ENCODE measurements at regions not wholly inside any gene's neighbourhood (a gene's known extent, or its start where the extent isn't known, plus 50 kb on each side); places are given as distances from the start of the nearest gene placed in this dataset.
A peak's percentile ranks its signal among the peaks of the same experiment; 100 is the strongest.

DNA sequence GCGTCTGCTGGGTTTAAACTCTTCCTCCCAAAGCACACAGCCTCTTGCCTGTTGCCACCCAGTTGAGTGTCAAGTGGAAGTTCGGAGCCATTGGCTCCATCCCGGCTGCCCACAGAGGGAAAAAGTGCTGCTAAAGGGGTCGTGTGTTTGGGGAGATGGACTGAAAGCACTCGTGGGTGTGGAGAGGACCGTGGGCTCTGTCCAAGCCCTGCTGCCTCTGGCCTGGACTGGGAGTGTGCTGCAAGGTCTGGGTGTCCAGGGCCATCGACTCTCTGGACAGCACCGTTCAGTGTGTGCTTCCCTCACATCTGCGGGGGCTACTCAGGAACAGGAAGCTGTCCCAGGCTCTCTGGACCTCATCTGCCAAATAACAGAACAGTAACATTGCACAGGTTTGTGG is 269.3 kb downstream of the DLL1 start:
- DNase-seq (no peak), FAIRE-seq (no peak)
- no peaks in the 10 kb centered on the region for H3K9me3 ChIP-seq (ENCODE audit: control insufficient read depth in 2 of 2, insufficient read depth in 1 of 2, low read depth in 1 of 2, low read length in 1 of 2)
- H3K4me1 ChIP-seq (ENCODE audit: control insufficient read depth in 3 of 3, insufficient read depth in 2 of 3, low read depth in 1 of 3, low read length in 2 of 3), result peaks cover 0 to 3% (median 2%) of the 10 kb centered on the region in 3 donors
- H3K4me3 ChIP-seq (ENCODE audit: low read depth in 1 of 3, low read length in 3 of 3), result no peak overlapping the region
- WGBS, 3 donors, result 79 to 90% (median 85%) methylated on average over 9 of the region's 9 CpGs
- H3K36me3 ChIP-seq (ENCODE audit: control insufficient read depth in 3 of 3, insufficient read depth in 2 of 3, low read depth in 1 of 3, low read length in 3 of 3), result no peaks in the 10 kb centered on the region
- H3K27me3 ChIP-seq (ENCODE audit: control insufficient read depth in 3 of 3, insufficient read depth in 3 of 3, low read length in 3 of 3), result peaks cover 0 to 6% (median 0%) of the 10 kb centered on the region in 3 donors
- H3K27ac ChIP-seq (ENCODE audit: low read depth in 1 of 3, low read length in 2 of 3), result no peak overlapping the region

DNA sequence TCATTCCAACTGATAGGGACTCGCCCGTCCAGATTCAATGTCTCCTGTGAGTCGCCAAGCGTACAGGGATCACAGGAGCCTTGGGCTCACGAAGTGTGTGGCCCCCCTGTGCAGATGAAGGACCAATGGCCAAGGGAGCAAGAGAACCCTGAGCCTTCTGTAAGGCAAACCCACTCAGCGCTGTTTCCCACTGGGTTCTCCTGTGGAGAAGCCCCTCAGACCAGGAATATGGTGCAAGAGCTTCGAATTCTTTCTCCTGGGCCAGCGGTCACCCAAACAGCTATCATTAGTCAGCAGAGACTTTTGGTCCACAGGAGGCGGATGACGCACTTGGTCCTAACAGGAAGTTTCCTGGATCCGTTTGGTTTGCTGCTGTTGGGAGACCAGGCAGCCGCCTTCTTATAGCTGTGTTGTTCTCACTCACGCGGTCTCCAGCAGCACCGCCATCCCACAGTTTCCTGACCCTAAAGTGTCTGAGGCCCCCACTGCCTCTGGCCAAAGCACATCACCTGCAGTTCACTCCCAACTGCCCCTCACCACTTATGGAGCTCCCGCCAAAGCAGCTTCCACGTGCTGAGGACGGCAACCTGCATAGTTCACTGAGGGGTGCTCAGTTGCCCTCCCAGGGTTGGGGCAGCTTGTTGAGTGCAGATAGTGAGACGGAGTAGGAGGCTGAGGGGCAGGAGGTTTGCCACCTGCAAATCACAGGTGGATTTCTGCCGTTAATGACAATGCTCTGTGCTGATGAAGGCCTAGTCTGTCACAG is 268.6 kb downstream of the ERMARD start:
- peak overlapping the region in 1 of 3 donors; percentile 58 for H3K27ac ChIP-seq (ENCODE audit: low read depth in 1 of 3, low read length in 2 of 3)
- WGBS, 3 donors, result 89 to 91% (median 91%) methylated on average over 20 of the region's 20 CpGs
- no peak overlapping the region for H3K4me3 ChIP-seq (ENCODE audit: low read depth in 1 of 3, low read length in 3 of 3)
- no peak for FAIRE-seq
- H3K36me3 ChIP-seq (ENCODE audit: control insufficient read depth in 3 of 3, insufficient read depth in 2 of 3, low read depth in 1 of 3, low read length in 3 of 3), result no peaks in the 10 kb centered on the region
- no peaks in the 10 kb centered on the region for H3K9me3 ChIP-seq (ENCODE audit: control insufficient read depth in 2 of 2, insufficient read depth in 1 of 2, low read depth in 1 of 2, low read length in 1 of 2)
- no peak for DNase-seq
- peaks cover 0 to 6% (median 0%) of the 10 kb centered on the region in 3 donors for H3K27me3 ChIP-seq (ENCODE audit: control insufficient read depth in 3 of 3, insufficient read depth in 3 of 3, low read length in 3 of 3)
- no peaks in the 10 kb centered on the region for H3K4me1 ChIP-seq (ENCODE audit: control insufficient read depth in 3 of 3, insufficient read depth in 2 of 3, low read depth in 1 of 3, low read length in 2 of 3)

DNA sequence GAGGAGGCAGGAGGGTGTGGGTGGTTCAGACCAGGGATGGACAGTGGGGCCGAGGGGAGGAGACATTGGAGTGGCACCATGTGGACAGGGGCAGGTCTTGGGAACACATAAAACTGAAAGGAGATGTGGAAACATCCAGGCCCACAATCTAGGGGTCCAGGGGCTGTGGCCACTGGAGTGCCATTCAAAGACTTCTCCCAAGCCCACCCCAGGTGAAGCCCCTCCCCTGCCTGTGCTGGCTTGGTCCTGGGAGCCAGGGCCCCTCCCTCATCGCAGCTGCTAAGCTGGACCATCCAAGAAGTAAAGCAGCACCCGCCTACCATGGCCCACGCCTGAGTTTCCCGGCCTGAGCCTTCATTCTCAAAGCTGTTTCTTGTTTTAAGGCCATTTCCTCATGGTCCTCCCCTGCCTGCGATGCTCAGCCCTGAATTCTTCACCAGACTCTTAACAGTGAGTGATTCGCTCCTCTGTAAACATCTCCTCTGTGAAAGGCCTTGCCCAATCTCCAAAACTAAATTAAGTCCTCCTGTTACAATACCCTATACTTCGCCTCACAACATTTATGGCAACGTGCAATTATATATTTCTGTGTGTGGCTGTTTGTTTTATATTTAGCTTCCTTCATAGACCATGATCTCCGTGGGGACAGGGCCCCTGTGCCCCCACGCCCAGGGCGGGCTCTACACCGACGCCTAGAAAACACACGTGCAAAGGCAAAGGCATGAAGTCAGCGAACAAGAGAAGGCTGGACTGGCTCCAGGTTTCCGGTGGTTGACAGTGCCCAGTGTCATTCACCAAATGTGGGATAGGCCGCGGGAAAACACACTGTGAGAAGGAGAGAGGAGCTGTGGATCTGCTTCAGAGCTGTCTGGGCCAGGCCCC is 267.8 kb downstream of the ERMARD start:
- WGBS, 3 donors, result 71 to 72% (median 71%) methylated on average over 18 to 19 of the region's 19 CpGs

GRCh38 chr6:170018422-170018935 is 267.1 kb downstream of the ERMARD start:
- 84 to 90% (median 88%) methylated on average over 12 of the region's 12 CpGs for WGBS, 3 donors
- no peak overlapping the region for H3K27ac ChIP-seq (ENCODE audit: low read depth in 1 of 3, low read length in 2 of 3)
- H3K4me3 ChIP-seq (ENCODE audit: low read depth in 1 of 3, low read length in 3 of 3), result no peak overlapping the region

More for the DNA sequence above, 267.8 kb downstream of the ERMARD start:
- H3K4me3 ChIP-seq (ENCODE audit: low read depth in 1 of 3, low read length in 3 of 3), result no peak overlapping the region
- no peaks in the 10 kb centered on the region for H3K9me3 ChIP-seq (ENCODE audit: control insufficient read depth in 2 of 2, insufficient read depth in 1 of 2, low read depth in 1 of 2, low read length in 1 of 2)
- H3K27me3 ChIP-seq (ENCODE audit: control insufficient read depth in 3 of 3, insufficient read depth in 3 of 3, low read length in 3 of 3), result peaks cover 0 to 6% (median 0%) of the 10 kb centered on the region in 3 donors
- no peak for FAIRE-seq
- H3K4me1 ChIP-seq (ENCODE audit: control insufficient read depth in 3 of 3, insufficient read depth in 2 of 3, low read depth in 1 of 3, low read length in 2 of 3), result no peaks in the 10 kb centered on the region
- H3K36me3 ChIP-seq (ENCODE audit: control insufficient read depth in 3 of 3, insufficient read depth in 2 of 3, low read depth in 1 of 3, low read length in 3 of 3), result no peaks in the 10 kb centered on the region
- H3K27ac ChIP-seq (ENCODE audit: low read depth in 1 of 3, low read length in 2 of 3), result peak overlapping the region in 1 of 3 donors; percentile 58
- no peak for DNase-seq

DNA sequence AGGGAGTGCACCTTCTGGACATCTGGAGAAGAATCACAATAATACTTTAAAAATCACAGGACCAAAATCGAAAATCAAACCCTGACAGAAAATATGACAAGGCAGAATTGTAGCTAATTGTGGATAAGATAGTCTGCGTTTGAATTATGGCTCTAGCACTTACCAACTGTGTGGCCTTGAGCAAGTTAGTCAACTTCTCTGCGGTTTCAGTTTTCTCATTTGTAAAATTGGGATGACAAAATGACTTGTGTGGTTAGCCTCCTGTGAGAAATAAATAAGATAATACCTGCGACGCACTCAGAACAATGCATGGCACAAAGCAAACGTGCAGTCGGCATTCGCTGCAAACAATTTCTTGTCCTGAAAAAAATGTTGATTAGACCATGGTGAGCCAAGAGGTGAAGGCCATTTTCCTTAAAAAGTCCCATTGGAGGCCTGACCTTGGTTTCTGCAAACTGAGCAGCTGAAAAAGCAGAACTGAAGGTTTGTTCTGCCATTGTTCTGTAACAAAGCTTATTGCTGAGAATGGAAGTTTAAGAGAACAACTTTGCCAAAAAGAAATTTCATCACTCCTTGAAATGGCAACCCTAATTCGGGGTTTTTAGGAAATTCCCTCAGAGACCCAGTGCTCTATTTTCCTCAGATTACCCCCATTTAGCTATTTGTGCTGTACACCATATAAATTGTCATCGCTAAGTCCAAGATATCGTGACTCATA is 266.3 kb downstream of the ERMARD start:
- DNase-seq (no peak), FAIRE-seq (no peak)
- Histone ChIP-seq H3K27me3 (ENCODE audit: control insufficient read depth in 3 of 3, insufficient read depth in 3 of 3, low read length in 3 of 3) (peaks cover 0 to 1% (median 0%) of the 10 kb centered on the region in 3 donors), H3K4me3 (ENCODE audit: low read depth in 1 of 3, low read length in 3 of 3) (no peak overlapping the region), H3K36me3 (ENCODE audit: control insufficient read depth in 3 of 3, insufficient read depth in 2 of 3, low read depth in 1 of 3, low read length in 3 of 3) (no peaks in the 10 kb centered on the region), H3K4me1 (ENCODE audit: control insufficient read depth in 3 of 3, insufficient read depth in 2 of 3, low read depth in 1 of 3, low read length in 2 of 3) (no peaks in the 10 kb centered on the region), H3K27ac (ENCODE audit: low read depth in 1 of 3, low read length in 2 of 3) (no peak overlapping the region), H3K9me3 (ENCODE audit: control insufficient read depth in 2 of 2, insufficient read depth in 1 of 2, low read depth in 1 of 2, low read length in 1 of 2) (no peaks in the 10 kb centered on the region)
- 70 to 84% (median 79%) methylated on average over 11 of the region's 11 CpGs for WGBS, 3 donors

More at GRCh38 chr6:170018422-170018935, 267.1 kb downstream of the ERMARD start:
- H3K9me3 ChIP-seq (ENCODE audit: control insufficient read depth in 2 of 2, insufficient read depth in 1 of 2, low read depth in 1 of 2, low read length in 1 of 2), result no peaks in the 10 kb centered on the region
- H3K36me3 ChIP-seq (ENCODE audit: control insufficient read depth in 3 of 3, insufficient read depth in 2 of 3, low read depth in 1 of 3, low read length in 3 of 3), result no peaks in the 10 kb centered on the region
- no peak for DNase-seq
- peaks cover 0 to 6% (median 0%) of the 10 kb centered on the region in 3 donors for H3K27me3 ChIP-seq (ENCODE audit: control insufficient read depth in 3 of 3, insufficient read depth in 3 of 3, low read length in 3 of 3)
- FAIRE-seq, result no peak
- H3K4me1 ChIP-seq (ENCODE audit: control insufficient read depth in 3 of 3, insufficient read depth in 2 of 3, low read depth in 1 of 3, low read length in 2 of 3), result no peaks in the 10 kb centered on the region

GRCh38 chr6:170013815-170014214 is 262.4 kb downstream of the ERMARD start:
- DNase-seq (no peak), FAIRE-seq (no peak)
- Histone ChIP-seq H3K4me1 (ENCODE audit: control insufficient read depth in 3 of 3, insufficient read depth in 2 of 3, low read depth in 1 of 3, low read length in 2 of 3) (no peaks in the 10 kb centered on the region), H3K36me3 (ENCODE audit: control insufficient read depth in 3 of 3, insufficient read depth in 2 of 3, low read depth in 1 of 3, low read length in 3 of 3) (no peaks in the 10 kb centered on the region), H3K27ac (ENCODE audit: low read depth in 1 of 3, low read length in 2 of 3) (no peak overlapping the region), H3K4me3 (ENCODE audit: low read depth in 1 of 3, low read length in 3 of 3) (no peak overlapping the region), H3K27me3 (ENCODE audit: control insufficient read depth in 3 of 3, insufficient read depth in 3 of 3, low read length in 3 of 3) (no peaks in the 10 kb centered on the region), H3K9me3 (ENCODE audit: control insufficient read depth in 2 of 2, insufficient read depth in 1 of 2, low read depth in 1 of 2, low read length in 1 of 2) (no peaks in the 10 kb centered on the region)
- 87 to 93% (median 87%) methylated on average over 2 of the region's 2 CpGs for WGBS, 3 donors

DNA sequence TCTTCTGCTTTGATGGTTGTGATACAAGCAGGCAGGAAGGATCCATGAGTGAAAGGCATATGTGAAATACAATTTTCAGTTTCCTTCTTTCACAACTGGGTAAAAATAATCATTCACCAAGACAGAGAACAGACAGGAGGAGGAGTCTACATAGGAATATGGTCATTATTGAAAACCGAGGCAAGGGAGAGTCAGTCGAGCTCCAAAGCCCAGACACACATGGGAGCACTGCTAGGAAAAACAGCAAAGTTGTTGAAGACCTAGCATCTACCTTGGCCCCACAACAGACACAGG is 260.6 kb downstream of the ERMARD start:
- H3K4me3 ChIP-seq (ENCODE audit: low read depth in 1 of 3, low read length in 3 of 3), result no peak overlapping the region
- FAIRE-seq, result no peak
- peaks cover 0 to 3% (median 0%) of the 10 kb centered on the region in 3 donors for H3K27me3 ChIP-seq (ENCODE audit: control insufficient read depth in 3 of 3, insufficient read depth in 3 of 3, low read length in 3 of 3)
- H3K9me3 ChIP-seq (ENCODE audit: control insufficient read depth in 2 of 2, insufficient read depth in 1 of 2, low read depth in 1 of 2, low read length in 1 of 2), result no peaks in the 10 kb centered on the region
- H3K27ac ChIP-seq (ENCODE audit: low read depth in 1 of 3, low read length in 2 of 3), result no peak overlapping the region
- 70 to 88% (median 84%) methylated on average over 2 of the region's 2 CpGs for WGBS, 3 donors
- H3K4me1 ChIP-seq (ENCODE audit: control insufficient read depth in 3 of 3, insufficient read depth in 2 of 3, low read depth in 1 of 3, low read length in 2 of 3), result no peaks in the 10 kb centered on the region
- H3K36me3 ChIP-seq (ENCODE audit: control insufficient read depth in 3 of 3, insufficient read depth in 2 of 3, low read depth in 1 of 3, low read length in 3 of 3), result no peaks in the 10 kb centered on the region
- no peak for DNase-seq

Measured in small intestine (tissue), 7 donors.